HEK293T (cell line): ENCODE measurements at regions not wholly inside any gene's neighbourhood (a gene's known extent, or its start where the extent isn't known, plus 50 kb on each side); places are given as distances from the start of the nearest gene placed in this dataset.

Experiments used
- CTCF ChIA-PET: fragments of 350-600 bp; formaldehyde crosslinking; extraction: SDS; loops from one replicate; lab custom pipeline; 2021; ENCODE audit warnings: antibody characterized with exemption, inconsistent platforms; lab: Yijun Ruan, JAX
- POLR2A ChIA-PET: fragments of 350-600 bp; formaldehyde crosslinking; extraction: SDS; loops from one replicate; lab custom pipeline; 2020; ENCODE audit warnings: antibody characterized with exemption, inconsistent platforms; lab: Yijun Ruan, JAX
- DNase-seq: peaks from one replicate; pipeline ENCODE4 v3.0.0; 2012; ENCODE audit warnings: mixed read lengths; ENCODE audit errors: extremely low spot score
- ARNT ChIP-seq: fragments of 450-650 bp; IDR thresholded peaks from 2 replicates; pipeline ENCODE4 v1.6.1; 2017; ENCODE audit warnings: mild to moderate bottlenecking
- BHLHE40 ChIP-seq: fragments of 450-650 bp; IDR thresholded peaks from 2 replicates; pipeline ENCODE4 v1.6.1; 2016; ENCODE audit warnings: mild to moderate bottlenecking, moderate library complexity, borderline replicate concordance
- CTBP1 ChIP-seq: fragments of 450-650 bp; IDR thresholded peaks from 2 replicates; pipeline ENCODE4 v1.6.1; 2016; ENCODE audit warnings: borderline replicate concordance
- ELF4 ChIP-seq: fragments of 450-650 bp; IDR thresholded peaks from 2 replicates; pipeline ENCODE4 v1.6.1; 2017; ENCODE audit warnings: antibody characterized with exemption
- FOXA1 ChIP-seq: fragments of 450-650 bp; IDR thresholded peaks from 2 replicates; pipeline ENCODE4 v1.6.1; 2016; ENCODE audit warnings: mild to moderate bottlenecking
- FOXK2 ChIP-seq: fragments of 450-650 bp; IDR thresholded peaks from 2 replicates; pipeline ENCODE4 v1.6.1; 2016; ENCODE audit warnings: mild to moderate bottlenecking
- FOXM1 ChIP-seq: fragments of 450-650 bp; IDR thresholded peaks from 2 replicates; pipeline ENCODE4 v1.6.1; 2017; ENCODE audit warnings: mild to moderate bottlenecking, borderline replicate concordance
- HDGF ChIP-seq: fragments of 450-650 bp; IDR thresholded peaks from 2 replicates; pipeline ENCODE4 v1.6.1; 2017; ENCODE audit warnings: antibody characterized with exemption, borderline replicate concordance
- L3MBTL2 ChIP-seq: fragments of 450-650 bp; conservative IDR thresholded peaks from 2 replicates; pipeline ENCODE4 v1.6.1; 2016; ENCODE audit warnings: mild to moderate bottlenecking
- LEF1 ChIP-seq: fragments of 450-650 bp; IDR thresholded peaks from 2 replicates; pipeline ENCODE4 v1.6.1; 2017; ENCODE audit warnings: mild to moderate bottlenecking, borderline replicate concordance
- NFRKB ChIP-seq: fragments of 450-650 bp; IDR thresholded peaks from 2 replicates; pipeline ENCODE4 v1.6.1; 2016; ENCODE audit warnings: mild to moderate bottlenecking, moderate library complexity
- PKNOX1 ChIP-seq: fragments of 450-650 bp; IDR thresholded peaks from 2 replicates; pipeline ENCODE4 v1.6.1; 2016
- SP1 ChIP-seq: fragments of 450-650 bp; IDR thresholded peaks from 2 replicates; pipeline ENCODE4 v1.6.1; 2017
- SUZ12 ChIP-seq: fragments of 450-650 bp; IDR thresholded peaks from 2 replicates; pipeline ENCODE4 v1.6.1; 2016; ENCODE audit warnings: mild to moderate bottlenecking
- TARDBP ChIP-seq: fragments of 450-650 bp; IDR thresholded peaks from 2 replicates; pipeline ENCODE4 v1.6.1; 2016
- ZNF384 ChIP-seq: fragments of 450-650 bp; IDR thresholded peaks from 2 replicates; pipeline ENCODE4 v1.6.1; 2016

DNA sequence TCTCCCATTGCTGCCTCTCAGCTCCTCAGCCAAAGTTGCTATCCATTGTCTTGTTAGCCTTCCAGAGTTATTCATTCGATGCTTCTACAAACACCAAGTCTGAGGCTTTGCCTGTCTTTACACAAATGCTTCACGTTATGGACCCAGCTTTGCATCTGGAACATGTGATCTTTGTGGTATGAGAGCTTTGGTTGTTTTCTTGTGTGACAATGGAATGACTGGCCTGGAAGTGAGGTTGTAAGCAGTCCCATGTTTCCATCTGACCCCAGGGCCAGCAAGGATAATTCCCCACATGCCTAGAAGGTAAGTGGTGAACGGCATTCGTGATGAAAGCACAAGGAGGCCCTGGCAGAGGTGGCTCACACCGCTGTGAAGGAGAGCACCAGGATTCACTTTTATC is 866.7 kb upstream of the TMEM132C start:
- CTCF ChIA-PET = no interaction called here
- TF ChIP-seq ARNT (no peak), ELF4 (no peak), L3MBTL2 (no peak), FOXM1 (no peak), TARDBP (no peak), BHLHE40 (no peak), HDGF (no peak), SUZ12 (no peak), PKNOX1 (no peak), FOXA1 (no peak), SP1 (no peak), NFRKB (no peak), LEF1 (no peak), ZNF384 (no peak), CTBP1 (no peak), FOXK2 (no peak)
- no peak for DNase-seq
- POLR2A ChIA-PET = no interaction called here

- no peak for DNase-seq
- CTCF ChIA-PET = no interaction called here
- TF ChIP-seq SUZ12 = no peak
- POLR2A ChIA-PET = no interaction called here
These were observed 866.0 kb upstream of the TMEM132C start for GRCh38 chr12:127401005-127401404.

DNA sequence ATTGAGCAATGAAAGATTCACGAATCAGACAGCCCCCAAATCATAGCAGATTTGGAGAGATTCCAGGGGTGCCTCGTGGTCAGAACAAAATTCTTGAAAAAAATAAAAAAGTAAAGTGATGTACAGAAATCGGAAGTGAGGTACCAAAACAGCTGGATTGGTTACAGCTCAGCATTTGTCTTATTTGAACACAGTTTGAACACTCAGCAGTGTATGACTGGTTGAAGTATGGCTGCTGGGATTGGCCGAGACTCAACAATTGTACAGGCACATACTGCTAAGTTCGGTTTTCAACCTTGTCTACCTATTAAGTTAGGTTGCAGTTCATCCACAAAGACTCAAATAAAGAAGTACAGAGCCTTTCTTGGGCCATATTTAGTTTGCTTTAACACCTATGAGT is 865.4 kb upstream of the TMEM132C start:
- TF ChIP-seq HDGF (no peak), FOXK2 (no peak), CTBP1 (no peak), FOXM1 (no peak), LEF1 (no peak), SP1 (no peak), TARDBP (no peak), BHLHE40 (no peak), L3MBTL2 (no peak), PKNOX1 (no peak), ELF4 (no peak)
- CTCF ChIA-PET = no interaction called here
- POLR2A ChIA-PET = no interaction called here
- DNase-seq = no peak

DNA sequence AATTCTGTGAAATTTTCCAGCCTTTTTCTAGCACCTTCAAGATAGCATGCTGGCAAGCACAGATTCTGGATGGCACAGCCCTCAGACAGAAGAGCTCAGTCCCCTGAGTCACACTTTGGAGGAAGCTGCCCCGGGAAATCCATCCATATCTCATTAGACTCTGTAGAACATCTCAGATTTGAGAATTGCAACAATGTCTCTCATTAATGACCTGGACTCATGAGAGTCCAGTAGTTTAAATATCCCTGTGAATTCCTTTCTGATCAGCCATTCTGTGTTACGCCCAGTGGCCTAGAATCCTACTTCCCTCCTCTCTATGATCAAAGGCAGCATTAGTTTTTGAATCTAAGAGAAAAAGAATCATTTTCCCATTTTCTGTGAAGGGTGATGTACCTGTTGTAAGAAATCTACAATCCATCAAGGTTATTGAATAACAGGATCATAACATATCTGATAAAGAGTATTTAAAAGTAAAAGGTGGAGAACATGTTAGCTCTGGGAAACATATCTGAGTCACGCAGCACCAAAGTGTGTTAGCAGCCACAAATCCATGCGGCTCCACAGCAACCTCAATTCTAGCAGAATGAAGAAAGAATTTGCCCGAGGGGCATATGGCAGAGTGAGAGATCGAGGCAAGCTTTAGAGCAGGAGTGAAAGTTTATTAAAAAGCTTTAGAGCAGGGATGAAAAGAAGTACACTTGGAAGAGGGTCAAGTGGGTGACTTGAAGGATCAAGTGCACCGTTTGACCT is 855.6 kb upstream of the TMEM132C start:
- DNase-seq = no peak
- ChIA-PET POLR2A (no interaction called here), CTCF (no interaction called here)
- TF ChIP-seq NFRKB = no peak
- no peak for TF ChIP-seq CTBP1
- TF ChIP-seq TARDBP = no peak
- TF ChIP-seq ZNF384 = no peak
- TF ChIP-seq L3MBTL2 = no peak
- TF ChIP-seq ARNT = no peak
- TF ChIP-seq HDGF = no peak
- TF ChIP-seq BHLHE40 = no peak
- TF ChIP-seq SUZ12 = no peak
- TF ChIP-seq SP1 = no peak
- TF ChIP-seq FOXM1 = no peak
- no peak for TF ChIP-seq ELF4

- DNase-seq = no peak
- TF ChIP-seq SP1 = no peak
- no peak for TF ChIP-seq CTBP1
- TF ChIP-seq FOXM1 = no peak
- TF ChIP-seq ZNF384 = no peak
- no peak for TF ChIP-seq TARDBP
- POLR2A ChIA-PET = no interaction called here
- CTCF ChIA-PET = no interaction called here
These were observed 855.0 kb upstream of the TMEM132C start for GRCh38 chr12:127411981-127412380.

DNA sequence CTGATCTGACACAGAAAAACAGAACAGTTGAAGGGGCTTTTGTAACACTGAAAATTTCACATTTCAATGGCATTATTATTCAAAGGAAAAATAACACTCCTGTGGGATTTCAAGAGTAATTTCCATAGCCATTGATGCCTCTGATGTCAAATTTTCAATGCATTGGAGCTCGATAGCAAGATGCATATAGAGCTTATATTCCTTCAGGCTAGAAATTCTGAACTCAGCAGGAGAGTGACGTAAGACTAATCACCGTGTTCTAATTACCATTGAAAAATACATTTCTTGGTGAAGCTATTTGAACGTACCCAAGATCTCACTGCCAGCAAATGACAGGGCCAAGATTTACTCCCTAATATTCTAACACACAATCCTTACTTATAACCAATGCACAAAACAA is 854.1 kb upstream of the TMEM132C start:
- ChIA-PET CTCF (no interaction called here), POLR2A (no interaction called here)
- DNase-seq = no peak
- no peak for TF ChIP-seq LEF1
- TF ChIP-seq ZNF384 = no peak
- no peak for TF ChIP-seq NFRKB
- no peak for TF ChIP-seq FOXA1
- no peak for TF ChIP-seq ARNT
- no peak for TF ChIP-seq PKNOX1
- TF ChIP-seq L3MBTL2 = no peak
- no peak for TF ChIP-seq SUZ12
- TF ChIP-seq CTBP1 = no peak
- no peak for TF ChIP-seq FOXK2

- CTCF ChIA-PET = no interaction called here
- POLR2A ChIA-PET = no interaction called here
- DNase-seq = no peak
- TF ChIP-seq FOXA1 (no peak), FOXK2 (no peak), ARNT (no peak), TARDBP (no peak), CTBP1 (no peak), PKNOX1 (no peak), HDGF (no peak)
These were observed 852.8 kb upstream of the TMEM132C start for GRCh38 chr12:127414186-127414585.
